ENCODE measurements at regions not wholly inside any gene's neighbourhood (a gene's known extent, or its start where the extent isn't known, plus 50 kb on each side); places are given as distances from the start of the nearest gene placed in this dataset.

DNA sequence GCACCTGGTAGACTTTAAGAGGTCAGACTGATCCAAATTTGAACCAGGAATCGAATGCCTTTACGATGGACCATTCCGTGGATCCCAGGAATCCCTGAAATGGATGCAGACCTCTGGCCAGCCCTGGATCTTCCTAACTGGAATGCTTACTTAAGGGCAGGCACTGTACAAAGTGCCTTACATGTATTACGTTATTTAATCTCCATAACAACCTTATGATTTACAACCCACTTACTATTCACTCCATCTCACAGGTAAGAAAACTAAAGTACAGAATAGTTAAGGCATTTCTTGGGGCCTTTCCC is 93.6 kb downstream of the HSPH1 start:
- Histone ChIP-seq H3K4me3 (no peak overlapping the region), H3K9ac (ENCODE audit: low read depth in 2 of 2, low read length in 2 of 2) (no peak overlapping the region), H3K9me3 (no peaks in the 10 kb centered on the region), H3K36me3 (no peaks in the 10 kb centered on the region), H3K27ac (no peak overlapping the region), H3K4me1 (no peaks in the 10 kb centered on the region), H3K27me3 (no peaks in the 10 kb centered on the region)
- no peak for DNase-seq
- TF ChIP-seq, protein P1, sequence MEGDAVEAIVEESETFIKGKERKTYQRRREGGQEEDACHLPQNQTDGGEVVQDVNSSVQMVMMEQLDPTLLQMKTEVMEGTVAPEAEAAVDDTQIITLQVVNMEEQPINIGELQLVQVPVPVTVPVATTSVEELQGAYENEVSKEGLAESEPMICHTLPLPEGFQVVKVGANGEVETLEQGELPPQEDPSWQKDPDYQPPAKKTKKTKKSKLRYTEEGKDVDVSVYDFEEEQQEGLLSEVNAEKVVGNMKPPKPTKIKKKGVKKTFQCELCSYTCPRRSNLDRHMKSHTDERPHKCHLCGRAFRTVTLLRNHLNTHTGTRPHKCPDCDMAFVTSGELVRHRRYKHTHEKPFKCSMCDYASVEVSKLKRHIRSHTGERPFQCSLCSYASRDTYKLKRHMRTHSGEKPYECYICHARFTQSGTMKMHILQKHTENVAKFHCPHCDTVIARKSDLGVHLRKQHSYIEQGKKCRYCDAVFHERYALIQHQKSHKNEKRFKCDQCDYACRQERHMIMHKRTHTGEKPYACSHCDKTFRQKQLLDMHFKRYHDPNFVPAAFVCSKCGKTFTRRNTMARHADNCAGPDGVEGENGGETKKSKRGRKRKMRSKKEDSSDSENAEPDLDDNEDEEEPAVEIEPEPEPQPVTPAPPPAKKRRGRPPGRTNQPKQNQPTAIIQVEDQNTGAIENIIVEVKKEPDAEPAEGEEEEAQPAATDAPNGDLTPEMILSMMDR (IDR thresholded peaks at IDR 0.05) = no peak
- intact Hi-C loops (cut with DNase I) = no loop called here

- Histone ChIP-seq H3K9me3 (no peaks in the 10 kb centered on the region), H3K9ac (ENCODE audit: low read depth in 2 of 2, low read length in 2 of 2) (no peak overlapping the region), H3K4me1 (no peaks in the 10 kb centered on the region), H3K36me3 (no peaks in the 10 kb centered on the region), H3K4me3 (no peak overlapping the region), H3K27me3 (no peaks in the 10 kb centered on the region), H3K27ac (no peak overlapping the region)
- intact Hi-C loops (cut with DNase I) = no loop called here
- TF ChIP-seq, protein P1 (IDR thresholded peaks at IDR 0.05) = no peak
- DNase-seq = no peak
These were observed 94.1 kb downstream of the HSPH1 start for GRCh38 chr13:31067416-31068118.

- intact Hi-C loops (cut with DNase I) = no loop called here
- H3K9ac ChIP-seq (ENCODE audit: low read depth in 2 of 2, low read length in 2 of 2) = no peak overlapping the region
- no peaks in the 10 kb centered on the region for H3K27me3 ChIP-seq
- H3K4me1 ChIP-seq = no peaks in the 10 kb centered on the region
- no peak overlapping the region for H3K4me3 ChIP-seq
- no peak for DNase-seq
- H3K9me3 ChIP-seq = no peaks in the 10 kb centered on the region
- no peak overlapping the region for H3K27ac ChIP-seq
- no peaks in the 10 kb centered on the region for H3K36me3 ChIP-seq
- TF ChIP-seq, protein P1 (IDR thresholded peaks at IDR 0.05) = no peak
These were observed 97.1 kb downstream of the HSPH1 start for GRCh38 chr13:31064636-31065035.

DNA sequence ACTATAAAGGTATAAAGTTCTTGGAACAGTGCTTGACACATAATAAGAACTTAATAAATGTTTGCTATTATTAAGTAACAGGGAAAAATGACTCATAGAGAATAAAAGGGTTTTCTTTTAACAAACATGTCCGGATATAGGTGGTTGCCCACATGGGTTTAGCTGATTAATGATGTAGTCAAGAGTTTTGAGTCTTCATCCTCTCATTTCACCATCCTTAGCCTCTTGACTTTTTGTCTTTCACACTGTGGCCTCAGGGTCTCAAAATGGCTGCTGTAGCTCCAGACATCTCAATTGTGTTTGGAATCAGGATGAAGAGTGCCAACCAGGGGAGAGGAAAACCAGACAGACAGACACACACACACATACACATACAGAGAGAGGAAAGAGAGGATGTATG is 97.9 kb downstream of the HSPH1 start:
- intact Hi-C loops (cut with DNase I) = no loop called here
- TF ChIP-seq, protein P1 (IDR thresholded peaks at IDR 0.05) = no peak
- Histone ChIP-seq H3K4me1 (no peaks in the 10 kb centered on the region), H3K4me3 (no peak overlapping the region), H3K9ac (ENCODE audit: low read depth in 2 of 2, low read length in 2 of 2) (no peak overlapping the region), H3K9me3 (no peaks in the 10 kb centered on the region), H3K27me3 (no peaks in the 10 kb centered on the region), H3K36me3 (no peaks in the 10 kb centered on the region), H3K27ac (no peak overlapping the region)
- no peak for DNase-seq

DNA sequence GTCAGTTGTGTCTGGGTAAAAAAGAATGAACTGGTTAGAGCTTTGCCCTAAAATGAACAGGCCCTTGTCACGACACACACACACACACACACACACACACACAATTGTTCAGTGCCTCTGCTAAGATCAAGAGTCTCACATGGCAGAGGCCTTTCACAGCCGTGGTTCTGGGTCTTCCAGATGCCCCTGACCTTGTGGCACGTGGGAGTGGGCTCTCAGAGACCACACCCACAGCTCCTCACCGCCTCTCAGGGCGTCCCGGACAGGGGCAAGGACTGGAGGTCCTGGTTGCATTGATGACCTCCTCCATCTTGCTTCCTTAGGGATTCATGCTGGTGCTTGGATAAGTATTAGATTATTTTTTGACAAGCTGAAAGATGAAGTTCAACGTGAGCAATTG is 101.0 kb downstream of the HSPH1 start:
- TF ChIP-seq, protein P1 (IDR thresholded peaks at IDR 0.05) = no peak
- H3K9ac ChIP-seq (ENCODE audit: low read depth in 2 of 2, low read length in 2 of 2) = no peak overlapping the region
- no peaks in the 10 kb centered on the region for H3K36me3 ChIP-seq
- no peaks in the 10 kb centered on the region for H3K9me3 ChIP-seq
- H3K4me1 ChIP-seq = no peaks in the 10 kb centered on the region
- DNase-seq = no peak
- no peaks in the 10 kb centered on the region for H3K27me3 ChIP-seq
- no peak overlapping the region for H3K4me3 ChIP-seq
- H3K27ac ChIP-seq = no peak overlapping the region
- intact Hi-C loops (cut with DNase I) = no loop called here
